Cardiac muscle cell (in vitro differentiated cells and primary cell): ENCODE measurements at regions not wholly inside any gene's neighbourhood (a gene's known extent, or its start where the extent isn't known, plus 50 kb on each side); places are given as distances from the start of the nearest gene placed in this dataset.

Experiments used
- DNase-seq, 2 donors: peaks; one replicate each; pipeline versions ENCODE4 v3.0.0 to v3.0.0-alpha.2; 2010 to 2017; ENCODE audit warnings: low read depth in 1 of 2, low spot score in 1 of 2
- H3K27ac ChIP-seq: fragments of 200-600 bp; sonication (generic); 2 replicates; pipeline ENCODE4 v1.5.1; 2016
- H3K27me3 ChIP-seq: fragments of 200-600 bp; sonication (generic); 2 replicates; pipeline ENCODE4 v1.6.0; 2016; ENCODE audit warnings: control low read depth
- H3K36me3 ChIP-seq: fragments of 200-600 bp; sonication (generic); 2 replicates; pipeline ENCODE4 v1.5.1; 2016; ENCODE audit warnings: control low read depth
- H3K4me1 ChIP-seq: fragments of 200-600 bp; sonication (generic); 2 replicates; pipeline ENCODE4 v1.8.1; 2017; ENCODE audit warnings: low read depth, mild to moderate bottlenecking, mixed run types
- H3K4me3 ChIP-seq: fragments of 200-600 bp; sonication (generic); 2 replicates; pipeline ENCODE4 v1.5.1; 2016; ENCODE audit warnings: mild to moderate bottlenecking
- H3K9me3 ChIP-seq: fragments of 200-600 bp; sonication (generic); 2 replicates; pipeline ENCODE4 v1.5.1; 2017; ENCODE audit warnings: low read depth, mild to moderate bottlenecking, control low read depth
- CTCF ChIP-seq: IDR thresholded peaks from 2 replicates; pipeline ENCODE4 v1.5.1; 2012; ENCODE audit warnings: low read depth, mild to moderate bottlenecking, low read length

GRCh38 chr9:23160952-23161469 lies 665.0 kb downstream of the ELAVL2 start:
- Histone ChIP-seq H3K27ac (no peak overlapping the region), H3K4me3 (no peak overlapping the region), H3K36me3 (no peaks in the 10 kb centered on the region), H3K9me3 (no peaks in the 10 kb centered on the region), H3K4me1 (no peaks in the 10 kb centered on the region), H3K27me3 (no peaks in the 10 kb centered on the region)
- no peak for TF ChIP-seq CTCF
- DNase-seq, result no peak

GRCh38 chr9:23162789-23163188 lies 663.3 kb downstream of the ELAVL2 start:
- no peak for TF ChIP-seq CTCF
- no peak overlapping the region for H3K4me3 ChIP-seq
- no peaks in the 10 kb centered on the region for H3K36me3 ChIP-seq
- no peak overlapping the region for H3K27ac ChIP-seq
- no peaks in the 10 kb centered on the region for H3K9me3 ChIP-seq
- H3K4me1 ChIP-seq, result no peaks in the 10 kb centered on the region
- no peaks in the 10 kb centered on the region for H3K27me3 ChIP-seq
- no peak for DNase-seq

- Histone ChIP-seq H3K9me3 (no peaks in the 10 kb centered on the region), H3K27ac (no peak overlapping the region), H3K27me3 (no peaks in the 10 kb centered on the region), H3K4me1 (no peaks in the 10 kb centered on the region), H3K36me3 (no peaks in the 10 kb centered on the region), H3K4me3 (no peak overlapping the region)
- DNase-seq, result no peak
- TF ChIP-seq CTCF, result no peak
These were observed 654.6 kb downstream of the ELAVL2 start for GRCh38 chr9:23171479-23171878.

- no peak for TF ChIP-seq CTCF
- H3K36me3 ChIP-seq, result no peaks in the 10 kb centered on the region
- no peak for DNase-seq
- H3K27me3 ChIP-seq, result no peaks in the 10 kb centered on the region
- H3K4me1 ChIP-seq, result no peaks in the 10 kb centered on the region
- no peaks in the 10 kb centered on the region for H3K9me3 ChIP-seq
- H3K27ac ChIP-seq, result no peak overlapping the region
- no peak overlapping the region for H3K4me3 ChIP-seq
These were observed 653.8 kb downstream of the ELAVL2 start for GRCh38 chr9:23172206-23172605.

GRCh38 chr9:23172979-23173637 lies 652.9 kb downstream of the ELAVL2 start:
- Histone ChIP-seq H3K36me3 (no peaks in the 10 kb centered on the region), H3K27ac (no peak overlapping the region), H3K9me3 (no peaks in the 10 kb centered on the region), H3K4me3 (no peak overlapping the region), H3K4me1 (no peaks in the 10 kb centered on the region), H3K27me3 (no peaks in the 10 kb centered on the region)
- no peak for TF ChIP-seq CTCF
- no peak for DNase-seq
